Trophoblast cell (in vitro differentiated cells and primary cell): ENCODE measurements at regions not wholly inside any gene's neighbourhood (a gene's known extent, or its start where the extent isn't known, plus 50 kb on each side); places are given as distances from the start of the nearest gene placed in this dataset.

Experiments used
- DNase-seq, 2 donors: peaks; one replicate each; pipeline ENCODE4 v3.0.0-alpha.2; 2016
- H2AFZ ChIP-seq: 2 replicates; pipeline ENCODE4 v1.6.1; 2013; ENCODE audit warnings: low read length, moderate library complexity, mild to moderate bottlenecking; ENCODE audit not compliant: insufficient read depth, poor library complexity
- H2AK5ac ChIP-seq: 2 replicates; pipeline ENCODE4 v1.6.1; 2013; ENCODE audit warnings: mild to moderate bottlenecking, low read length
- H2BK120ac ChIP-seq: 2 replicates; pipeline ENCODE4 v1.6.1; 2013; ENCODE audit warnings: low read length, mild to moderate bottlenecking, moderate library complexity; ENCODE audit not compliant: insufficient read depth, poor library complexity
- H2BK12ac ChIP-seq: 2 replicates; pipeline ENCODE4 v1.6.1; 2013; ENCODE audit warnings: mild to moderate bottlenecking, low read length, moderate library complexity
- H2BK5ac ChIP-seq: 2 replicates; pipeline ENCODE4 v1.6.1; 2013; ENCODE audit warnings: low read length, low read depth, moderate library complexity, mild to moderate bottlenecking; ENCODE audit not compliant: poor library complexity
- H3K14ac ChIP-seq: 2 replicates; pipeline ENCODE4 v1.6.1; 2013; ENCODE audit warnings: mild to moderate bottlenecking, low read length
- H3K18ac ChIP-seq: 2 replicates; pipeline ENCODE4 v1.6.1; 2013; ENCODE audit warnings: mild to moderate bottlenecking, low read length
- H3K23ac ChIP-seq: 2 replicates; pipeline ENCODE4 v1.6.1; 2013; ENCODE audit warnings: low read length
- H3K27ac ChIP-seq: 2 replicates; pipeline ENCODE4 v1.5.1; 2013; ENCODE audit warnings: low read depth, mild to moderate bottlenecking, inconsistent platforms, low read length, moderate library complexity
- H3K27me3 ChIP-seq: 2 replicates; pipeline ENCODE4 v1.6.1; 2013; ENCODE audit warnings: inconsistent platforms, mild to moderate bottlenecking, low read length, moderate library complexity; ENCODE audit not compliant: insufficient read depth
- H3K36me3 ChIP-seq, 2 experiments: 1 replicate in 1 of 2; 2 replicates in 1 of 2; pipeline ENCODE4 v1.6.1; 2013; ENCODE audit warnings: low read length in 2 of 2, mild to moderate bottlenecking in 2 of 2, moderate library complexity in 1 of 2; ENCODE audit not compliant: insufficient read depth in 2 of 2, control insufficient read depth in 1 of 2
- H3K4ac ChIP-seq: 2 replicates; pipeline ENCODE4 v1.6.1; 2013; ENCODE audit warnings: low read depth, mild to moderate bottlenecking, low read length, moderate library complexity
- H3K4me1 ChIP-seq, 2 experiments: 1 replicate in 1 of 2; 2 replicates in 1 of 2; pipeline ENCODE4 v1.6.1; 2013; ENCODE audit warnings: low read length in 2 of 2, mild to moderate bottlenecking in 2 of 2, moderate library complexity in 1 of 2; ENCODE audit not compliant: insufficient read depth in 2 of 2, control insufficient read depth in 1 of 2
- H3K4me2 ChIP-seq: 2 replicates; pipeline ENCODE4 v1.6.1; 2013; ENCODE audit warnings: inconsistent platforms, mild to moderate bottlenecking, low read length, moderate library complexity
- H3K4me3 ChIP-seq: 2 replicates; pipeline ENCODE4 v1.5.1; 2013; ENCODE audit warnings: mild to moderate bottlenecking, low read depth, low read length, inconsistent platforms
- H3K79me1 ChIP-seq: one replicate; pipeline ENCODE4 v1.6.1; 2013; ENCODE audit warnings: low read length
- H3K79me2 ChIP-seq: 2 replicates; pipeline ENCODE4 v1.6.1; 2013; ENCODE audit warnings: low read length, mild to moderate bottlenecking; ENCODE audit not compliant: control insufficient read depth, insufficient read depth, poor library complexity
- H3K9ac ChIP-seq: 2 replicates; pipeline ENCODE4 v1.6.1; 2013; ENCODE audit warnings: mild to moderate bottlenecking, low read length
- H3K9me3 ChIP-seq: 2 replicates; pipeline ENCODE4 v1.6.1; 2013; ENCODE audit warnings: low read depth, mild to moderate bottlenecking, control low read depth, inconsistent platforms, low read length; ENCODE audit not compliant: insufficient read depth
- H4K12ac ChIP-seq: 2 replicates; pipeline ENCODE4 v1.6.1; 2013; ENCODE audit warnings: low read depth, mild to moderate bottlenecking, low read length, moderate library complexity
- H4K8ac ChIP-seq: 2 replicates; pipeline ENCODE4 v1.6.1; 2013; ENCODE audit warnings: low read depth, mild to moderate bottlenecking, low read length, moderate library complexity
- H4K91ac ChIP-seq: one replicate; pipeline ENCODE4 v1.6.1; 2013; ENCODE audit warnings: low read depth, mild to moderate bottlenecking, low read length, moderate library complexity
- WGBS: extraction: QIAGEN DNeasy Blood & Tissue Kit; methylation state at CpG from one replicate; pipeline ENCODE4 v1.1.7; 2013; ENCODE audit warnings: missing lambda C conversion rate; ENCODE audit not compliant: insufficient read length, insufficient coverage; ENCODE audit errors: extremely low coverage; 5-methylcytosine and 5-hydroxymethylcytosine counted together

GRCh38 chr13:60945396-60945795 is 470.3 kb downstream of the PCDH20 start:
- no peaks in the 10 kb centered on the region for H3K9me3 ChIP-seq
- DNase-seq: no peak
- WGBS: no CpG with 5 or more reads among the region's 1 CpG

GRCh38 chr13:60944863-60945262 is 470.8 kb downstream of the PCDH20 start:
- DNase-seq: no peak
- Histone ChIP-seq H3K4me3 (no peak overlapping the region), H3K27ac (no peak overlapping the region), H3K9me3 (no peaks in the 10 kb centered on the region), H3K79me1 (no peaks in the 10 kb centered on the region), H4K8ac (no peak overlapping the region), H3K36me3 (no peaks in the 10 kb centered on the region), H2AK5ac (no peak overlapping the region), H4K12ac (no peak overlapping the region), H3K18ac (no peak overlapping the region), H3K4me2 (no peak overlapping the region), H3K23ac (no peak overlapping the region), H3K14ac (no peak overlapping the region), H2AFZ (no peak overlapping the region), H3K27me3 (no peaks in the 10 kb centered on the region), H2BK12ac (no peak overlapping the region), H4K91ac (no peak overlapping the region), H2BK120ac (no peak overlapping the region), H2BK5ac (no peak overlapping the region), H3K4me1 (no peaks in the 10 kb centered on the region), H3K4ac (no peak overlapping the region), H3K9ac (no peak overlapping the region), H3K79me2 (no peaks in the 10 kb centered on the region)
- WGBS: no CpG with 5 or more reads among the region's 1 CpG

More at GRCh38 chr13:60945396-60945795, 470.3 kb downstream of the PCDH20 start:
- H3K79me1 ChIP-seq: no peaks in the 10 kb centered on the region
- H2BK12ac ChIP-seq: no peak overlapping the region
- no peak overlapping the region for H3K14ac ChIP-seq
- H4K12ac ChIP-seq: no peak overlapping the region
- H3K9ac ChIP-seq: no peak overlapping the region
- no peak overlapping the region for H2AFZ ChIP-seq
- H3K4me3 ChIP-seq: no peak overlapping the region
- no peak overlapping the region for H3K18ac ChIP-seq
- no peaks in the 10 kb centered on the region for H3K36me3 ChIP-seq
- no peak overlapping the region for H3K4ac ChIP-seq
- H3K27me3 ChIP-seq: no peaks in the 10 kb centered on the region
- no peak overlapping the region for H3K23ac ChIP-seq
- no peak overlapping the region for H2BK5ac ChIP-seq
- H3K79me2 ChIP-seq: no peaks in the 10 kb centered on the region
- no peaks in the 10 kb centered on the region for H3K4me1 ChIP-seq
- H2AK5ac ChIP-seq: no peak overlapping the region
- no peak overlapping the region for H3K27ac ChIP-seq
- H3K4me2 ChIP-seq: no peak overlapping the region
- H4K91ac ChIP-seq: no peak overlapping the region
- no peak overlapping the region for H2BK120ac ChIP-seq
- H4K8ac ChIP-seq: no peak overlapping the region

GRCh38 chr13:60944016-60944415 is 471.6 kb downstream of the PCDH20 start:
- Histone ChIP-seq H3K18ac (no peak overlapping the region), H4K91ac (no peak overlapping the region), H3K9me3 (no peaks in the 10 kb centered on the region), H3K79me2 (no peaks in the 10 kb centered on the region), H3K9ac (no peak overlapping the region), H4K8ac (no peak overlapping the region), H3K23ac (no peak overlapping the region), H3K14ac (no peak overlapping the region), H2AFZ (no peak overlapping the region), H3K4me3 (no peak overlapping the region), H3K79me1 (no peaks in the 10 kb centered on the region), H2BK120ac (no peak overlapping the region), H3K4ac (no peak overlapping the region), H2BK12ac (no peak overlapping the region), H2AK5ac (no peak overlapping the region), H3K27ac (no peak overlapping the region), H3K36me3 (no peaks in the 10 kb centered on the region), H3K27me3 (no peaks in the 10 kb centered on the region), H3K4me2 (no peak overlapping the region), H2BK5ac (no peak overlapping the region), H4K12ac (no peak overlapping the region), H3K4me1 (no peaks in the 10 kb centered on the region)
- WGBS: no CpG with 5 or more reads among the region's 1 CpG
- DNase-seq: no peak

- H3K9me3 ChIP-seq: no peaks in the 10 kb centered on the region
- no peak overlapping the region for H3K4ac ChIP-seq
- no peak overlapping the region for H4K91ac ChIP-seq
- H3K9ac ChIP-seq: no peak overlapping the region
- H3K14ac ChIP-seq: no peak overlapping the region
- no peak overlapping the region for H3K4me2 ChIP-seq
- H2AK5ac ChIP-seq: no peak overlapping the region
- no peak overlapping the region for H2AFZ ChIP-seq
- H4K12ac ChIP-seq: no peak overlapping the region
- no CpG with 5 or more reads among the region's 3 CpGs for WGBS
- H3K23ac ChIP-seq: no peak overlapping the region
- H3K4me1 ChIP-seq: no peaks in the 10 kb centered on the region
- H4K8ac ChIP-seq: no peak overlapping the region
- no peaks in the 10 kb centered on the region for H3K36me3 ChIP-seq
- DNase-seq: no peak
- no peak overlapping the region for H3K4me3 ChIP-seq
- H3K79me1 ChIP-seq: no peaks in the 10 kb centered on the region
- no peak overlapping the region for H3K27ac ChIP-seq
- no peak overlapping the region for H2BK5ac ChIP-seq
- H2BK120ac ChIP-seq: no peak overlapping the region
- H3K79me2 ChIP-seq: no peaks in the 10 kb centered on the region
- H2BK12ac ChIP-seq: no peak overlapping the region
- no peak overlapping the region for H3K18ac ChIP-seq
- H3K27me3 ChIP-seq: no peaks in the 10 kb centered on the region
These were observed 479.4 kb downstream of the PCDH20 start for GRCh38 chr13:60936281-60936680.
